ENCODE measurements at regions not wholly inside any gene's neighbourhood (a gene's known extent, or its start where the extent isn't known, plus 50 kb on each side); places are given as distances from the start of the nearest gene placed in this dataset.

- DNase-seq (ENCODE audit: low read depth) = no peak
Observed at GRCh38 chr1:177571485-177572076, 398.3 kb downstream of the SEC16B start.

- DNase-seq (ENCODE audit: low read depth) = no peak
Observed at GRCh38 chr1:177571076-177571475, 398.8 kb downstream of the SEC16B start.

- peak; percentile 2 for DNase-seq (ENCODE audit: low read depth)
Observed at GRCh38 chr1:177569476-177569875, 398.7 kb downstream of the BRINP2 start.

GRCh38 chr1:177568622-177569021, 397.9 kb downstream of the BRINP2 start:
- DNase-seq (ENCODE audit: low read depth) = no peak

- DNase-seq (ENCODE audit: low read depth) = peak; percentile 9
Observed at GRCh38 chr1:177567393-177567792, 396.6 kb downstream of the BRINP2 start.

- DNase-seq (ENCODE audit: low read depth) = no peak
Observed at GRCh38 chr1:177566495-177566894, 395.7 kb downstream of the BRINP2 start.

- no peak for DNase-seq (ENCODE audit: low read depth)
Observed at GRCh38 chr1:177561436-177561835, 390.7 kb downstream of the BRINP2 start.

- DNase-seq (ENCODE audit: low read depth) = no peak
Observed at GRCh38 chr1:177558372-177558771, 387.6 kb downstream of the BRINP2 start.

- DNase-seq (ENCODE audit: low read depth) = no peak
Observed at GRCh38 chr1:177556163-177556562, 385.4 kb downstream of the BRINP2 start.

- DNase-seq (ENCODE audit: low read depth) = no peak
Observed at GRCh38 chr1:177547200-177547599, 376.4 kb downstream of the BRINP2 start.

- DNase-seq (ENCODE audit: low read depth) = no peak
Observed at GRCh38 chr1:177546346-177546745, 375.6 kb downstream of the BRINP2 start.

- no peak for DNase-seq (ENCODE audit: low read depth)
Observed at GRCh38 chr1:177526201-177526600, 355.4 kb downstream of the BRINP2 start.

GRCh38 chr1:177525176-177525575, 354.4 kb downstream of the BRINP2 start:
- no peak for DNase-seq (ENCODE audit: low read depth)

- DNase-seq (ENCODE audit: low read depth) = peak; percentile 34
Observed at GRCh38 chr1:177517546-177517945, 346.8 kb downstream of the BRINP2 start.

- DNase-seq (ENCODE audit: low read depth) = no peak
Observed at GRCh38 chr1:177514207-177514606, 343.4 kb downstream of the BRINP2 start.

GRCh38 chr1:177511036-177511435, 340.3 kb downstream of the BRINP2 start:
- DNase-seq (ENCODE audit: low read depth) = no peak

- peak; percentile 5 for DNase-seq (ENCODE audit: low read depth)
Observed at GRCh38 chr1:177505905-177506590, 335.3 kb downstream of the BRINP2 start.

GRCh38 chr1:177495878-177496277, 325.1 kb downstream of the BRINP2 start:
- no peak for DNase-seq (ENCODE audit: low read depth)

- DNase-seq (ENCODE audit: low read depth) = no peak
Observed at GRCh38 chr1:177490786-177491185, 320.0 kb downstream of the BRINP2 start.

- DNase-seq (ENCODE audit: low read depth) = no peak
Observed at GRCh38 chr1:177490036-177490639, 319.4 kb downstream of the BRINP2 start.

GRCh38 chr1:177488722-177489121, 318.0 kb downstream of the BRINP2 start:
- DNase-seq (ENCODE audit: low read depth) = no peak

GRCh38 chr1:177487481-177487880, 316.7 kb downstream of the BRINP2 start:
- no peak for DNase-seq (ENCODE audit: low read depth)

GRCh38 chr1:177480741-177481305, 310.1 kb downstream of the BRINP2 start:
- DNase-seq (ENCODE audit: low read depth) = no peak
